Left ventricle myocardium superior (tissue), 1 donor: ENCODE measurements at regions not wholly inside any gene's neighbourhood (a gene's known extent, or its start where the extent isn't known, plus 50 kb on each side); places are given as distances from the start of the nearest gene placed in this dataset.

Experiments used
- ATAC-seq: fragments of 200-7000 bp; cut with Tn5 transposase; one replicate; pipeline ENCODE4 v1.9.1; 2020; ENCODE audit warnings: mild to moderate bottlenecking, moderate library complexity
- DNase-seq: peaks from one replicate; pipeline ENCODE4 v3.0.0-alpha.2; 2020
- intact Hi-C: fragments of 100-400 bp; cut with micrococcal nuclease; formaldehyde crosslinking; loops from one replicate; pipeline ENCODE4 v1.11.0; 2022
- donor health status: DM: no; HTN: yes; CAD: no; lungs with severe emphysema.

DNA sequence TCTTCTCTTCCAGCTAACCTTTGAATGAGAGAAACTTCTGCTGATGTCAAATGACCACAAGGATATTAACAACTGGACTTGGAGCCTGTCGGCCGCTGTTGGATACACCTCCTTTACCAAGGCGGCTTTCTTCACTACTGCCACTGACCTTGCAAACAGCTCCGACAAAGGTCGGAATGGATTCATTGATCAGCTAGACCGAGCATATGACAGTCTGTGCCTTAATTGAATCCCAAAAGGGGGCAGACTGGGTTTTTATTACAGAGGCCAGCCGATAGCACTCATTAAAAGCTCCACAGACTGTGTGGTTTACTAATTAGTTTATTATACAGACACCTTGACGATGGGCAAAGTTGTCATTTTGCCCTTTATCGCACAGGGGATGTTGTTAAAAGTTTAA, 394.5 kb downstream of the RERGL start:
- no peak for DNase-seq

DNA sequence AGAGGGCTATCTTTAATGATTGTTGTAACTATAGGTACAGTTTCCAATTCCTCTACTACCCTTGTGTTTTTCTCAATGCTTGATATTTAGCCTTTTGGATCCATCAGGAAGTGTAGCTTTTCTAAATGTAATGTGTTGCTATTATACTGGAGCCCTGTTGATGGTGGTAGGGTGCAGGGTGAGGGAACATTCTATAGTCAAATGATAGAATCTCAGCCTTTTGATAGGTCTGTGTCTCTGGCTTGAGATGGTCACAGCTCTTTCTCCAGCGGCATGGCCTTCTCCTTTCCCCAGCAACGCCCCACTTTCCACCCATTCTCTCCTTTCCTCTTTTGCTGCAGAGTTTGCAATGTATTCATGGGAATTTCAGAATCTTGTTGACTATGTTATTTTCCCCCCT, 398.6 kb downstream of the RERGL start:
- ATAC-seq (no peak), DNase-seq (no peak)
- intact Hi-C loops = no loop called here

More for the DNA sequence above, 394.5 kb downstream of the RERGL start:
- intact Hi-C loops = no loop called here
- no peak for ATAC-seq

DNA sequence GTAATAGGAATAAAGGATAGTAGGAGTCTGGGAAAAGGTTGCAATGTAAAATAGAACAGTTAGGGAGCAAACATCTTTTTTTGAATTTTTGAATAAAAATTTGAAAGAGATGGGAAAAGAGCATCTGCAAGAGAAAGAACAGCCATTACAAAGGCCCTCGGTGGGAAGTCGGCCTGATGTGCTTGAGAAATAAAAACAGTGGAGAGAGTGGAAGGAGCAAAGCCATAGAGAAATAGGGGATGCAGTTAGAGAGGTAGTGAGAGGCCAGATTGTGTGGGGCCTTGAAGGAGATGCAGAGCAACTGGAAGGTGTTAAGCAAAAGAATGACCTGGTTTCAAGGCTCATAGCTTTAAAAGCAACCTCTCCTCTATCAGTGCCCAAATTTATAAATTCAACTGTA, 409.8 kb downstream of the RERGL start:
- ATAC-seq (no peak), DNase-seq (no peak)
- intact Hi-C loops = no loop called here

DNA sequence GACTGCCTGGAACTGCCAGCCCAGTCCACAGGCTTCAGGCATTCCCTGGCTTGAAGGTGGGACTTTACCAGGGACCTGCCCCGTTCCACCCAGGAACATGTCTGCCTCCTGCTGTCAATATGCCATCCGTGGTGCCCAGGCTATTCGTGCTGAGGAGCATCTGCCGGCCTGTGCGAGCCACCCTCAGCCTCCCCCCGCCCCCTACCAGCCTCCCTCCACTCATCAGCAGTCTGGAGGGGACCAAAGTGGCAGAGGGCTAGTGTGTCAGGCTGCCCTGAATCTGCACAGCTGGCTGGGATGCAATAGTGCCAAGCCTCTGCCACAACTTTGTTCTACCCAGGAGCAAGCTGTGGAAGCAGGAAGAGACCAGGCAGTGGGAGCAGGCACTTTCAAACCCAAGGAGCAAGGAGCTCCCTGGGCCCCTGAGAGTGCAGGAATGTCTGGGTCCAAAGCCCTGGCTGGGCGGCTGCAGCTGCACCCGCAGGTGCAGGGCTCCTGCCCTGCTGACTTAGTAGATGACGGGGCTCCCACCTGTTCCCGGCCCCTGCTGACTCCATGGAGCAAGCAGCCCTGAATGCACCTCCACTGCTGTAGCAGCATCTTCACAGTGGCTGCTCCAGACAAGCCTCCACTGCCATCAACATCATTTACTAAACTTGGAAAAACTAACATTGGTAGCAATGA, 423.2 kb downstream of the RERGL start:
- intact Hi-C loops = no loop called here
- ATAC-seq = no peak
- no peak for DNase-seq

DNA sequence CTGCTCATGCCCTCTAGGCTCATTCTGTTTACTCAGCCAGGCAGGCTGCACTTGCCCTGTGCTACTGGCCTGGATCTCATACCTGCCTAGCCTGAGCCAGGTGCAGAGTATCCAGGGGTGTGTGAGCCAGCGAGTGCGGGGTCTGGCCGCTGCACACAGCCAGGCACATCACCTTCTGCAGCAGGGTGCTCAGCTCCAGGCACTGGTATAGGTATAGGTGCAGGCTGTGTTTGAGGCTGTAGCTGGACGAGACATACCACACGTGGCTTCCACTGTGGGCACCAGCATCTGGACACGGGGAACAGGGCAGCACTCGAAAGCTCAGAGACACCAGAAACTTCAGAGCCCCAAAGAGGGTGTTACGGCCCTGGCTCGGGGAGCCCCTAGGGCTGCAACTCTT, 424.2 kb downstream of the RERGL start:
- ATAC-seq (no peak), DNase-seq (no peak)
- intact Hi-C loops = no loop called here

GRCh38 chr12:17661250-17661649, 428.7 kb downstream of the RERGL start:
- ATAC-seq = no peak
- no peak for DNase-seq
- intact Hi-C loops = no loop called here

- intact Hi-C loops = no loop called here
- no peak for DNase-seq
- ATAC-seq = no peak
Measured at GRCh38 chr12:17652436-17652835, 437.6 kb downstream of the RERGL start.

- intact Hi-C loops = no loop called here
- ATAC-seq (no peak), DNase-seq (no peak)
Measured at GRCh38 chr12:17642340-17642650, 447.7 kb downstream of the RERGL start.

- DNase-seq (no peak), ATAC-seq (no peak)
- intact Hi-C loops = no loop called here
Measured at GRCh38 chr12:17640615-17641014, 449.4 kb downstream of the RERGL start.

- intact Hi-C loops = no loop called here
- ATAC-seq (no peak), DNase-seq (no peak)
Measured at GRCh38 chr12:17618831-17619230, 471.2 kb downstream of the RERGL start.

- no peak for ATAC-seq
- DNase-seq = no peak
- intact Hi-C loops = no loop called here
Measured at GRCh38 chr12:17609701-17610100, 480.3 kb downstream of the RERGL start.

DNA sequence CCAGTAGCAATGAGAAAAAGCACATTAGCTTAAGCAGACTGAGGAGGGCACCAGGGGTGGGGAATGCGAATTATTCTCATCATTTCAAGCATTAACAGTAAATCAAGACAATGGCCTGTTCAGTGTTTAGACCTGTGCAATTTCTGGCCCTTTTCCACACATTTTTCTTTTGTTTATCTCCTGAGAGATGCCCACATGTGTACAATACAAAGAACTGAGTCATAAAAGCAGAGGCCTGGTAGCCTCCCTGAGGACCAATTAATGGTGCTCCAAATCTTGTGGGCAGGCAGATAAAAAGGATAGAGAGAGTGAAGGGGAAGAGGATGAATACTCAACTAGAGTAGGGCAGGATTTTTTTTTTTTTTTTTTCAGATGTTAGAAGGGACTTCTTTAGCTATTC, 480.8 kb downstream of the RERGL start:
- ATAC-seq = no peak
- no peak for DNase-seq
- intact Hi-C loops = no loop called here

GRCh38 chr12:17595111-17595510, 494.9 kb downstream of the RERGL start:
- ATAC-seq (no peak), DNase-seq (no peak)
- intact Hi-C loops = no loop called here

- ATAC-seq (no peak), DNase-seq (no peak)
- intact Hi-C loops = no loop called here
Measured at GRCh38 chr12:17593715-17594406, 496.1 kb downstream of the RERGL start.

- intact Hi-C loops = no loop called here
- ATAC-seq = no peak
- DNase-seq = no peak
Measured at GRCh38 chr12:17592472-17592871, 497.5 kb downstream of the RERGL start.

DNA sequence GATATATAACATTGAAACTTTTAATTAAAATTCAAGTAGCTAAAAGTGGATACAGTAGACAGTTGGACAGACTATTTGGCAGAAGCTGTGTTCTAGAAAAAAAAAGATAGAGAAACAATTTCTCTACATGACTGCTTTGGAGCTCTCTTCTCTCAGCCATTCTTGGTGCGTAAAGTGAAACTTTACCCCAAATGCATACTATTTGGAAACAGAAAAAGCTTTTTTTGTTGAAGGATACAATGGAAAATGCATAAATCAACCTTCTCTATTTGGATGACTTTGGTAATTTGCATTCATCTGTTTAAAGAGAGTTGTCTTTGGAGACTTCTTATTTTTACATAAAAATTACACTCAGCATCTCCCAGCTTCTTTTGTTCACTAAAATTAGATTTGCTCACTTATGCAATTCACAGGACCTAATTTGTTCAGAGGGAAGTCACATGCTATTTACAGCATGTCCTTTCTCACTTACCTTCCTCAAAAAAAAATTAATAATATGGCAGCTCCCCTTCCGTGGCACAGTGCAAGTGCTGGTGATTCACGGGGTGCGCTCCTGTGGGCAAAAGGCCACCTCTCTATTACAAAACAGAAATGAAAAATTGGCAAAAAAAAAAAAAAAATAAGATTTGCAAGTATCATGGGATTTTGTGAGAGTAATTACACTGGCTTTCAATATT, 498.9 kb downstream of the RERGL start:
- ATAC-seq = no peak
- intact Hi-C loops = no loop called here
- no peak for DNase-seq

GRCh38 chr12:17588968-17589367, 501.0 kb downstream of the RERGL start:
- no peak for DNase-seq
- intact Hi-C loops = no loop called here
- ATAC-seq = no peak

DNA sequence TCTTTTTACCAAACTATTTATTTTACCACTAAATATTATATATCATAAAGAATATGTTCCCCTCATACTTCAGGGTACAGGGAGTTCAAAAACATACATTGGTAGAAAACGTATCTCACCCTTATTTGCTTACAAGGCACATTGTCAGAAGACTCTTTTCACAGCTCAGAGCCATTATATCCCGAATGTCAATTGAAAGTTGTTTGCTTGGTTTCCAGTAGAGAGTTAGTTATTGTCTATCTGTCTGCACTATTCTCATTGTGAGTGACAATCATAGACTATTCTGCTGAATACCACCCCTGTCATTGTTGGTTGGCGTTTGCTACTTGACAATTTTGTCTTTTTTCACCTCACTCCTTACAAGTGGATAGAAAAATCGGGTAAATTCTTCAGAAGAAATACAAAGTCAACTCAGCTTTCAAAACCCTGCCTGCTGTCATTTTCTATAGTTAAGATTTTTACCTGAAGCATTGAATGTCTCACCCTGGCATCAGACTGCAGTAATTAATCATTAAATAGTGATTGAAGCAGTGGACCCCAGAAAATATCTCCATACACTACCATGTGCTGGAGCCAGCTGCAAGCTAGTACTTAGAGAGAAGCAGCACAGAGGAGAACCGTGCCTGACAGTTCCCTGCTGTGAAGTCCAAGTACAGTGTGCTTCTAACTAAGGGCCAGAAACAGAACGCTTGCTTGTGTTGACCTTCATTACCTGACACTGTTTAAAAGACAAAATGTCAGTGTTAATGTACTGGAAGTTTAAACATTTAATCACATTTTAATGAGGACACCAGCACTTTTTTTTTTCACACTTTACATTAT, 510.6 kb downstream of the RERGL start:
- no peak for ATAC-seq
- DNase-seq = no peak
- intact Hi-C loops = no loop called here

- ATAC-seq = no peak
- DNase-seq = no peak
- intact Hi-C loops = no loop called here
Measured at GRCh38 chr12:17577405-17577804, 512.6 kb downstream of the RERGL start.

GRCh38 chr12:17572250-17572649, 517.7 kb downstream of the RERGL start:
- intact Hi-C loops = no loop called here
- DNase-seq = no peak
- no peak for ATAC-seq
